Loucy (cell line): ENCODE measurements at regions not wholly inside any gene's neighbourhood (a gene's known extent, or its start where the extent isn't known, plus 50 kb on each side); places are given as distances from the start of the nearest gene placed in this dataset.

Source experiments
- H2AFZ ChIP-seq: fragments of 200-600 bp; sonication (generic); 2 replicates; pipeline ENCODE4 v1.6.0; 2016; ENCODE audit warnings: antibody characterized with exemption, mild to moderate bottlenecking, low read length, moderate library complexity
- H3F3A ChIP-seq: fragments of 200-600 bp; 2 replicates; pipeline ENCODE4 v1.6.0; 2016; ENCODE audit warnings: antibody characterized with exemption, low read depth, mild to moderate bottlenecking
- H3K27me3 ChIP-seq: fragments of 200-600 bp; sonication (generic); 2 replicates; pipeline ENCODE4 v1.6.1; 2014; ENCODE audit warnings: low read length, mild to moderate bottlenecking; ENCODE audit not compliant: insufficient read depth, poor library complexity, severe bottlenecking
- H3K36me3 ChIP-seq: fragments of 200-600 bp; sonication (generic); 2 replicates; pipeline ENCODE4 v1.6.1; 2016; ENCODE audit warnings: low read length; ENCODE audit not compliant: insufficient read depth
- H3K4me1 ChIP-seq: fragments of 200-600 bp; sonication (generic); 2 replicates; pipeline ENCODE4 v1.5.1; 2014; ENCODE audit warnings: low read length, mild to moderate bottlenecking; ENCODE audit not compliant: insufficient read depth, poor library complexity, severe bottlenecking
- H3K4me2 ChIP-seq: fragments of 200-600 bp; sonication (generic); 2 replicates; pipeline ENCODE4 v1.6.0; 2014; ENCODE audit warnings: antibody characterized with exemption, low read length, low read depth, mild to moderate bottlenecking; ENCODE audit not compliant: poor library complexity, severe bottlenecking
- H3K4me3 ChIP-seq: fragments of 200-600 bp; sonication (generic); 2 replicates; pipeline ENCODE4 v1.5.1; 2014; ENCODE audit warnings: low read length, mild to moderate bottlenecking, mixed read lengths; ENCODE audit not compliant: poor library complexity, severe bottlenecking
- H3K79me2 ChIP-seq: fragments of 200-600 bp; sonication (generic); 2 replicates; pipeline ENCODE4 v1.6.1; 2014; ENCODE audit warnings: low read length; ENCODE audit not compliant: insufficient read depth
- H3K9ac ChIP-seq: fragments of 200-600 bp; sonication (generic); 2 replicates; pipeline ENCODE4 v1.6.0; 2014; ENCODE audit warnings: mild to moderate bottlenecking, low read depth, low read length, moderate library complexity; ENCODE audit not compliant: poor library complexity, severe bottlenecking
- H3K9me2 ChIP-seq: fragments of 200-600 bp; sonication (generic); replicated peaks from 2 replicates; pipeline ENCODE4 v1.6.1; 2016; ENCODE audit warnings: low read depth, low read length, mixed read lengths
- H3K9me3 ChIP-seq: fragments of 200-600 bp; sonication (generic); 2 replicates; pipeline ENCODE4 v1.6.1; 2014; ENCODE audit warnings: mild to moderate bottlenecking, antibody characterized with exemption, low read length, low read depth; ENCODE audit not compliant: insufficient read depth
- H4K20me1 ChIP-seq: fragments of 200-600 bp; sonication (generic); 2 replicates; pipeline ENCODE4 v1.6.0; 2014; ENCODE audit warnings: antibody characterized with exemption, low read length, mild to moderate bottlenecking; ENCODE audit not compliant: insufficient read depth, poor library complexity, severe bottlenecking
- EZH2phosphoT487 ChIP-seq: fragments of 200-600 bp; IDR thresholded peaks from 2 replicates; pipeline ENCODE4 v1.6.1; 2018; ENCODE audit warnings: antibody characterized with exemption, mild to moderate bottlenecking, moderate library complexity, borderline replicate concordance
- TF ChIP-seq, protein P1 (sequence below): fragments of 200-600 bp; sonication (generic); conservative IDR thresholded peaks from 2 replicates; pipeline ENCODE4 v1.5.1; 2014; ENCODE audit warnings: mild to moderate bottlenecking, antibody characterized with exemption, low read length

DNA sequence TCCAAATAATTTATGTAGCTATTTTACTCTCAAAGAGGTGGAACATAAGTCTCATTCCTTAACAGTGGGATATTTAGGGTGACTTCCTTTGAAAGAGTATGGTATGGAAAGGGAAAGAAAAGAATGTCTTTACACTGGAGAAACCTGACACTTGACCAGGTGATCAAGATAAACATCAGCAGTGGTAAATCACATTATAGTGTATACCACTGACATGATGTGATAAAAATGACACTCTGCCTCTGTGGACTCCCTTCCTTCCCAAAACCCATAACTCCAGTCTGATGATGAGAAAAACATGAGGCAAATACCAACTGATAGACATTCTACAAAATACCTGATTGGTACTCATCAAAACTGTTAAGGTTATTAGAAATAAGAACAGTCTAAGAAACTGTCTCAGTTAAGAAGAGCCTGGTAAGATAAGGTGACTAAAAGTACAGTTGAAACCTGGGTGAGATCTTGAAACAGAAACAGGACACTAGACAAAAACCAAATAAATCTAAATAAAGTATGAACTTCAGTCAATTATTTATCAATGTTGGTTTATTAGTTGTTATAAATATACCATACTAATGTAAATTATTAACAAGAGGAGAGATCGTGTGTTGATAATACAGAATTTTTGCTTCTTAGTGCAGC lies 144.2 kb upstream of the PCDH18 start:
- Histone ChIP-seq H3K36me3 (no peaks in the 10 kb centered on the region), H3K4me1 (no peaks in the 10 kb centered on the region), H3K4me3 (no peak overlapping the region), H3K9me2 (no peaks in the 10 kb centered on the region), H3K27me3 (no peaks in the 10 kb centered on the region), H3K79me2 (no peaks in the 10 kb centered on the region), H3K9me3 (no peaks in the 10 kb centered on the region), H3F3A (no peaks in the 10 kb centered on the region), H3K9ac (no peak overlapping the region), H4K20me1 (no peaks in the 10 kb centered on the region), H3K4me2 (no peak overlapping the region), H2AFZ (no peak overlapping the region)
- TF ChIP-seq, protein P1, sequence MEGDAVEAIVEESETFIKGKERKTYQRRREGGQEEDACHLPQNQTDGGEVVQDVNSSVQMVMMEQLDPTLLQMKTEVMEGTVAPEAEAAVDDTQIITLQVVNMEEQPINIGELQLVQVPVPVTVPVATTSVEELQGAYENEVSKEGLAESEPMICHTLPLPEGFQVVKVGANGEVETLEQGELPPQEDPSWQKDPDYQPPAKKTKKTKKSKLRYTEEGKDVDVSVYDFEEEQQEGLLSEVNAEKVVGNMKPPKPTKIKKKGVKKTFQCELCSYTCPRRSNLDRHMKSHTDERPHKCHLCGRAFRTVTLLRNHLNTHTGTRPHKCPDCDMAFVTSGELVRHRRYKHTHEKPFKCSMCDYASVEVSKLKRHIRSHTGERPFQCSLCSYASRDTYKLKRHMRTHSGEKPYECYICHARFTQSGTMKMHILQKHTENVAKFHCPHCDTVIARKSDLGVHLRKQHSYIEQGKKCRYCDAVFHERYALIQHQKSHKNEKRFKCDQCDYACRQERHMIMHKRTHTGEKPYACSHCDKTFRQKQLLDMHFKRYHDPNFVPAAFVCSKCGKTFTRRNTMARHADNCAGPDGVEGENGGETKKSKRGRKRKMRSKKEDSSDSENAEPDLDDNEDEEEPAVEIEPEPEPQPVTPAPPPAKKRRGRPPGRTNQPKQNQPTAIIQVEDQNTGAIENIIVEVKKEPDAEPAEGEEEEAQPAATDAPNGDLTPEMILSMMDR = no peak

DNA sequence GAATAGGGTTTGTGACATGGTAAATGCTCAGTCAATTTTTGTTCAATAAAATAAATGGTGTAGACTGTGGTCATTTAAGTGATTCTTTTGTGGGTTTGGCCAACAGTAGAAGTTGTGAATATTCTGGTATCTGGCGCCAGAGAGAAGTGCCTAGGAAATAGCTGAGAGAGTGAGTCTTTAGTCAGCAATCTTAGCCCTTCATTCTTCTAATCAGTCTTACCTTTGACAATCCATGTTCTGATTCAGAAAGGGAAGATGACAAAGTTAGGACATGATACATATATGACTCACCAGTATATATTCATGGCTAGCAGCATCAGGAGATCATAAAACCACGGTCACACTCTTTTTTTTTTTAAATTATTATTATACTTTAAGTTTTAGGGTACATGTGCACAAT lies 141.8 kb upstream of the PCDH18 start:
- Histone ChIP-seq H3F3A (no peaks in the 10 kb centered on the region), H3K79me2 (no peaks in the 10 kb centered on the region), H3K9ac (no peak overlapping the region), H3K4me3 (no peak overlapping the region), H2AFZ (no peak overlapping the region), H4K20me1 (no peaks in the 10 kb centered on the region), H3K4me2 (no peak overlapping the region), H3K9me3 (no peaks in the 10 kb centered on the region), H3K4me1 (no peaks in the 10 kb centered on the region), H3K36me3 (no peaks in the 10 kb centered on the region), H3K27me3 (no peaks in the 10 kb centered on the region), H3K9me2 (no peaks in the 10 kb centered on the region)
- TF ChIP-seq EZH2phosphoT487 = no peak
- TF ChIP-seq, protein P1 = no peak

DNA sequence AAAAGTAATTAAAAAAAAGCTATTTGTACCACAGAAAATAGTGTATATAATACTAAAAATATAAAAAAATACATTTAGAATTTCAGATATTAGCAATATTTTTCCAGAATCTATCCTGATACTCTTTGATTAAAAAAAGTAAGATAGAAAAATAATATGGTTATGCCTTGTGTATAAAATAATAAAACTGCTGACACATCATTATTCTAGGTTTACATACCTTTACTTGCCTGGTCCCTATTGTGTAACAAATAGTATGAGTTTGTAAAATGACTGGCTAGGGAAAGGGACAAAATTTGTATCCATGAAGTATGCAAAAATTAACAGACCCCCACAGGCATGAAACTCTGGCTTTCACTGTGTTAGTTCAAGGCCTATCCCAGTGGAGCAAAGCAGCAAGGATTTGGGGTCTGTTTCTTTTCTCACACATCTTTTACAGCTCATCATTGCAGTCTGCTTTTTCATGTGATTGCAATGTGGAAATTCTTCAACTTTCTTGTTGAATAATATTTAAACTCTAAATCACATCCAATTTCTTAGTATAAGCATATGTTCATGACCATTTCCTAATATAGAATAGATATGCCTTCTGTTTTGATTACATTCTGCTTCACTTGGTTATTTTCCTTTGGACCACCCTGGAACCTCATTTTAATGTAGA lies 136.7 kb upstream of the PCDH18 start:
- Histone ChIP-seq H3K4me3 (no peak overlapping the region), H3K9ac (no peak overlapping the region), H3K27me3 (no peaks in the 10 kb centered on the region), H3F3A (no peaks in the 10 kb centered on the region), H4K20me1 (no peaks in the 10 kb centered on the region), H3K36me3 (no peaks in the 10 kb centered on the region), H3K9me2 (no peaks in the 10 kb centered on the region), H3K9me3 (no peaks in the 10 kb centered on the region), H3K4me2 (no peak overlapping the region), H3K4me1 (peaks cover 3% of the 10 kb centered on the region), H2AFZ (no peak overlapping the region), H3K79me2 (no peaks in the 10 kb centered on the region)
- no peak for TF ChIP-seq EZH2phosphoT487
- TF ChIP-seq, protein P1 = no peak
